ENCODE measurements at regions not wholly inside any gene's neighbourhood (a gene's known extent, or its start where the extent isn't known, plus 50 kb on each side); places are given as distances from the start of the nearest gene placed in this dataset.

DNA sequence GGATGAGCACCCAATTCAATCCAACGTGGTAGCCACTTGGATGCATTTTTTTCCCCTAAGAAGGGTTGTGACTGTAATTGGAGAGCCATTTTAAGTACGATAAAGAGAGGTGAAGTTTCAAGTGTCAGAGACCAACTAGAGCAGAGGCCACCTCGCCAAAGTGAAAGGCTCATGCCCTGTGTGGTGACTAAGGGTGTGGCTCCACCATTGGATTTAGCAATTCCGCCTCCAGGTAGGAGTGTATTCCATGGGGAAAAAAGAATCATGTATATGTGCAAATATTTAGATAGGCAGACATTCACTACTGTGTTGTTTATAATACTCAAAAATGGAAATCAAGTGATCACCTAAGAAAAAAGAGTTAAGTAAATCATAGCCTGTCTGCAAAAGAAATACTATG lies 53.1 kb upstream of the S1PR3 start:
- no peak for TF ChIP-seq POLR2AphosphoS5 (IDR thresholded peaks at IDR 0.05; ENCODE audit: low read depth, low read length)
- TF ChIP-seq, protein P1, sequence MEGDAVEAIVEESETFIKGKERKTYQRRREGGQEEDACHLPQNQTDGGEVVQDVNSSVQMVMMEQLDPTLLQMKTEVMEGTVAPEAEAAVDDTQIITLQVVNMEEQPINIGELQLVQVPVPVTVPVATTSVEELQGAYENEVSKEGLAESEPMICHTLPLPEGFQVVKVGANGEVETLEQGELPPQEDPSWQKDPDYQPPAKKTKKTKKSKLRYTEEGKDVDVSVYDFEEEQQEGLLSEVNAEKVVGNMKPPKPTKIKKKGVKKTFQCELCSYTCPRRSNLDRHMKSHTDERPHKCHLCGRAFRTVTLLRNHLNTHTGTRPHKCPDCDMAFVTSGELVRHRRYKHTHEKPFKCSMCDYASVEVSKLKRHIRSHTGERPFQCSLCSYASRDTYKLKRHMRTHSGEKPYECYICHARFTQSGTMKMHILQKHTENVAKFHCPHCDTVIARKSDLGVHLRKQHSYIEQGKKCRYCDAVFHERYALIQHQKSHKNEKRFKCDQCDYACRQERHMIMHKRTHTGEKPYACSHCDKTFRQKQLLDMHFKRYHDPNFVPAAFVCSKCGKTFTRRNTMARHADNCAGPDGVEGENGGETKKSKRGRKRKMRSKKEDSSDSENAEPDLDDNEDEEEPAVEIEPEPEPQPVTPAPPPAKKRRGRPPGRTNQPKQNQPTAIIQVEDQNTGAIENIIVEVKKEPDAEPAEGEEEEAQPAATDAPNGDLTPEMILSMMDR (IDR thresholded peaks at IDR 0.05), result no peak
- TF ChIP-seq JUND (IDR thresholded peaks at IDR 0.05), result no peak
- no peak for TF ChIP-seq EP300 (IDR thresholded peaks at IDR 0.05; ENCODE audit: borderline replicate concordance in 1 of 2, low read depth in 1 of 2, low read length in 1 of 2)
- no peak for TF ChIP-seq SMC3 (IDR thresholded peaks at IDR 0.05; ENCODE audit: low read depth, low read length)
- no peak for TF ChIP-seq TAF1 (IDR thresholded peaks at IDR 0.05; ENCODE audit: borderline replicate concordance, low read depth, low read length)
- TF ChIP-seq SIN3A (IDR thresholded peaks at IDR 0.05; ENCODE audit: borderline replicate concordance, low read depth, low read length), result no peak
- TF ChIP-seq, protein P2, sequence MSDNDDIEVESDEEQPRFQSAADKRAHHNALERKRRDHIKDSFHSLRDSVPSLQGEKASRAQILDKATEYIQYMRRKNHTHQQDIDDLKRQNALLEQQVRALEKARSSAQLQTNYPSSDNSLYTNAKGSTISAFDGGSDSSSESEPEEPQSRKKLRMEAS (IDR thresholded peaks at IDR 0.05; ENCODE audit: low read depth), result no peak
